ENCODE measurements at regions not wholly inside any gene's neighbourhood (a gene's known extent, or its start where the extent isn't known, plus 50 kb on each side); places are given as distances from the start of the nearest gene placed in this dataset.

DNA sequence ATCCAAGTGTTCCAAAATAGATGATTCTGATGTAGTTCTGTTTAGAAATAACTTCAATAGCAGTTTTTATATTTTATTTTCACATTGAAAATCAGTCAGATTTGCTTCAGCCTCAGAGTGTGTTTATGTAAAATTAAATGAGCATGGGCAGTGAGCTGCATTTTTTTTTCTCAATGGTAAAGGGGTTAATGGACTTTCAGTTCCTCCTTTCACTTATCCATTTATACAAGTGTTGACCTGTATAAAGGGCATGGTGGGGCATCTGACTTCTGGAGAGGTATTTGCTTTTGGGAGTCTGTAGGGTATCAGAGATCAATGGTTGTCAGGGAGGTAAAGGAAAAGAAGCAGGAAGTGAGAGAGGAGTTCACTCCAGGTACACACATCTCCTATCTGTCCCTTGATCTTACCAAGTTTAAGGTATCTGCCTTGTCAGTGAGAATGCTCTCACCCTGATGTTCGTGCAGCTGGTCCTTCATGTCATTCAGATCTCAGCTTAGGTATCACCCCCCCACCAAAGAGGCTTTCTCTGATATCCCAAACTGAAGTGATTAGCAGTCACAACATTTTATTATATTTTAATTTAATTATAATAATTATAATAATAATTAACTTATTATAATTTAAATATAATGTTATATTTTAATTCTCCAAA, 181.6 kb upstream of the LMNTD1 start:
- no peak for DNase-seq

DNA sequence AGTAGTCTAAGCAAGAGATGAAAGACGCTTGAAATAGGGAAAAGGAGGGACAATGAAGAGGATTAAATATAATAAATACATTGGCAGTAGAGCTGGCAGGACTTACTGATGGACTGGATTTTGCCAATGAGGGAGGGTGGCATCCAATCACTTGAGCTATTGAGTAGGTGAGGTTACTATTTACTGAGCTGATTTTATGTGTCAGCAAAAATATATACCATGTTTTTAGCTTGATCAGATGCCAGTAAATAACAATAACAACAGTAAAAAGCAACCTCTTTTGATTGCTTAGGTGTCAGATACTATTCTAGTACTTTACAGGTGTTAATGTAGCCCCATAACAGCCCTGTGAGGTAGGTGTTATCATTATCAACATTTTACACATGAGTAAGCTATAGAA, 187.5 kb upstream of the LMNTD1 start:
- TF ChIP-seq POLR2A (IDR thresholded peaks at IDR 0.05; ENCODE audit: low read length): no peak
- TF ChIP-seq GATA1 (IDR thresholded peaks at IDR 0.05; ENCODE audit: low read depth, low read length): no peak
- no peak for DNase-seq

More for the DNA sequence above, 181.6 kb upstream of the LMNTD1 start:
- TF ChIP-seq POLR2A (IDR thresholded peaks at IDR 0.05; ENCODE audit: low read length) (no peak), GATA1 (IDR thresholded peaks at IDR 0.05; ENCODE audit: low read depth, low read length) (no peak)

DNA sequence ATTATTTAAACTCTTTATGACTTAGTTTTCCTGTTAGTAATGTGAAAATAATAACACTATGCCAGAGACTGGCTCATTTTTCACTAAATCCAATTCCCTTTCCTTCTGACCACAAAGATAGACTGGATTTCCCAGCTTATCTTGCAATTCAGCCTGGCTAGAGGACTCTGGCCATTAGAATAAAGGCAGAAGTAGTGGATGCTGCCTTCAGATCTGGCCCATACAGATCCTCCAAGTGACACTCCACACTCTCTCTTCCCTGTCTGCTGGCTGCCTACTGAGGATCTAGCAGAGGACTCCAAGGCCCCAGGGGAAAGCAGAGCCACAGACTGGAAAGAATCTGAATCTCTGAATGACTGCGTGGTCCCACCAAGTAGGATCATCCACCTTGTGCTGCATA, 188.8 kb upstream of the LMNTD1 start:
- DNase-seq: no peak
- TF ChIP-seq POLR2A (IDR thresholded peaks at IDR 0.05; ENCODE audit: low read length) (no peak), GATA1 (IDR thresholded peaks at IDR 0.05; ENCODE audit: low read depth, low read length) (no peak)

DNA sequence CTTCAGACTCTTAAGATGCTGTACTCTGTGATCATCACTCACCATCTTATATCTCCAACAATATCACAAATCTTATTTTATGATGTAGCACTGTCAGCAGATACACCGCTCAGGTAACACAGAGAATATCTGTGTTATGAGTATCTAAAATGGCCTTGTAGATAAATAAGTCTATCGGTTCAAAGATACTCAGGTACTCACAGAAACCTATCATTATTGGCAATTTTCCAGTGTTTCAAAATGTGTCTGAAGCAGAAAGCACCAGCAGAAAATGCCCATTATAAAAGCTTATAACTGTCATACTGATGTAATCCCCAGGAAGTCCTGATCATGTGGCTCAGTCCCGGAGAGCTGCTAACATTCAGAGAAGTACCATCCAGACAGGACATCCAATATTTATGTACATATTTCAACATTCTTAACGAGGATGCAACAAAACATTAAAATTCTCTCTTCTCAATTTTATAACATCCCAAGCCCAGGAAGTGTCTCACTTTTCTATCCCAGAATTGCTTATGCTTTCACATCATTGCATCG, 190.7 kb upstream of the LMNTD1 start:
- DNase-seq: no peak
- TF ChIP-seq GATA1 (IDR thresholded peaks at IDR 0.05; ENCODE audit: low read depth, low read length): no peak
- no peak for TF ChIP-seq POLR2A (IDR thresholded peaks at IDR 0.05; ENCODE audit: low read length)

DNA sequence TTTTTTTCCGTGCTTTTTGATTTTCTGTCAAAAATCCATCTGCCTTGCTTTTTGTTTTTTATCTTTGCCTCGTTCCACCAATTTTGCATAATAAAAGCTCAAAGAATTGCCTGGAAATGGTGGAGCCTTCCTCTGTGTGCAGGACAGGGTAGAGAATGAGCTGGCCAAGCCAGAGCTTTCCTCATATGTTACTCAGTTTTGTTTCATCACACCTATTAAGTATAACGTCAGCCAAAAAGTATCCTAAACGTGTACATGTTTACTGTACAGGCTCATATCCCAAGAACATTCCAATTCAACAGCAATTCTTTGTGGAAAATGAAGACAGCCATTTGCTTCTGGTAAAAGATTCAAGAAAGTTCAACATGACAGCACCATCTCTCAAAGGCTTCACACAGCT, 191.2 kb upstream of the LMNTD1 start:
- no peak for TF ChIP-seq GATA1 (IDR thresholded peaks at IDR 0.05; ENCODE audit: low read depth, low read length)
- TF ChIP-seq POLR2A (IDR thresholded peaks at IDR 0.05; ENCODE audit: low read length): no peak
- DNase-seq: no peak

DNA sequence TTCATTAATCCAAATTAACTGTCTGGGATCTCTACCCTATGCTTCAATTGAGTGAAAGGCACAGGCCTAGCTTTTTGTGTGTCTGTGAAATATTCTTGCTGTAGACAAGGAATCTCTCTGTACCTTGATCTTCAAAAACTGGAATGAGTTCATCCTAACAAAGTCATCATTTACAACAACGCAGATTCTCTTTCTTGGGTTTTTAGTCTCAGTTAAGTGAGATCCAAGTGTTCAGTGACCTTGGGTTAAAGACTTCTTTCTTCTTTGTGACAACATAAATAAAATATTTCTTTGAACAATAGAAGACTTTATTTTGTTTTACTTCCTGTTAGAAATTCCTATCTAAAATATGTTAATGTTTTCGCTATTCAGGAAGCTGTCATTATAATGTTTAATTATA, 192.2 kb upstream of the LMNTD1 start:
- TF ChIP-seq POLR2A (IDR thresholded peaks at IDR 0.05; ENCODE audit: low read length) (no peak), GATA1 (IDR thresholded peaks at IDR 0.05; ENCODE audit: low read depth, low read length) (no peak)
- DNase-seq: no peak

DNA sequence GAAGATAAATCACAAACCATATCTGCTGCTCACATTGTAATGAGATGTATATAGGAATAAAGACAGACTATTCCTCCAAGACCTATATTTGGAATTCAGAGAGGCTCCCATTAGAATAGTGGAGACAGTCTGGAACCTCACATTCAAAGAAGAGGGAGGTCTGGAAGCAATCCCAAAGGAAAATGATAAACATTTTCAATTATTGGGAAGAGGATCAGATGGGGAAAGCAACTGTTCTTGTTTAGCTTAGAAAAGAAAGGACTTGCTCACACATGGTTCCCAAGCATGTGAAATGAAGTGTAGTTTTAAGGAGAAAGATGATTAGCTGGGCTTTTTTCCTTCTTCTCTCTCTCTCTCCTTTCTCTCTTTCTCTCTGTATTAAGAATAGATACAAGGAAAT, 193.0 kb upstream of the LMNTD1 start:
- TF ChIP-seq GATA1 (IDR thresholded peaks at IDR 0.05; ENCODE audit: low read depth, low read length) (no peak), POLR2A (IDR thresholded peaks at IDR 0.05; ENCODE audit: low read length) (no peak)
- no peak for DNase-seq

DNA sequence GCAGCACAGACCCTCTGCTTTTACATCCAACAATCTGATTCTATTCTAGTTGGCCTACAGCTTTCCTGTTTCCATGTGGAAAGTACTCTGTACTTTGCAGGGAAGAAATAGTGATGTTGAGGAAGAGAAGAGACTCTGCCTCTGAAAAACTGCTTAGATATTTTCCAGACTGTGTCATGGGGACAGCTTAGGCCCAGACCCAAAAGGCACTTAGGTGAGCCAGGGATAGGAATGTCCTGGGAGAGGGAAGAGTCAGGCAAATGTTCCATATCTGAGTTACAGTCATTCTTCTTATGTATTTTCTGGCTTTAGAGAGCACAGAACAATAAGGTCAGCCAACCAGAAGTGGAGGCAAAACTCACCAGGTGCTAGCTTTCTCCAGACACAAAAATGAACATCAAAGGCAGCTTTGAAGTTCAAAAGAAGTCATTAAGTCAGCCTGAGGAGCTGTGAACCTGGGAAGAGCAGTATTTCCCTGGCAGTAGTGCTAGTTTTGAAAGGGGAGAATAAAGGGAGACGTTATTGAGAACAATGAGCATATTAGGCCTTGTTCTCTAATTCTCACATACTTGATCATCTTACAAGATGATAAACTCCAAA, 199.7 kb upstream of the LMNTD1 start:
- no peak for DNase-seq
- TF ChIP-seq GATA1 (IDR thresholded peaks at IDR 0.05; ENCODE audit: low read depth, low read length) (no peak), POLR2A (IDR thresholded peaks at IDR 0.05; ENCODE audit: low read length) (no peak)

DNA sequence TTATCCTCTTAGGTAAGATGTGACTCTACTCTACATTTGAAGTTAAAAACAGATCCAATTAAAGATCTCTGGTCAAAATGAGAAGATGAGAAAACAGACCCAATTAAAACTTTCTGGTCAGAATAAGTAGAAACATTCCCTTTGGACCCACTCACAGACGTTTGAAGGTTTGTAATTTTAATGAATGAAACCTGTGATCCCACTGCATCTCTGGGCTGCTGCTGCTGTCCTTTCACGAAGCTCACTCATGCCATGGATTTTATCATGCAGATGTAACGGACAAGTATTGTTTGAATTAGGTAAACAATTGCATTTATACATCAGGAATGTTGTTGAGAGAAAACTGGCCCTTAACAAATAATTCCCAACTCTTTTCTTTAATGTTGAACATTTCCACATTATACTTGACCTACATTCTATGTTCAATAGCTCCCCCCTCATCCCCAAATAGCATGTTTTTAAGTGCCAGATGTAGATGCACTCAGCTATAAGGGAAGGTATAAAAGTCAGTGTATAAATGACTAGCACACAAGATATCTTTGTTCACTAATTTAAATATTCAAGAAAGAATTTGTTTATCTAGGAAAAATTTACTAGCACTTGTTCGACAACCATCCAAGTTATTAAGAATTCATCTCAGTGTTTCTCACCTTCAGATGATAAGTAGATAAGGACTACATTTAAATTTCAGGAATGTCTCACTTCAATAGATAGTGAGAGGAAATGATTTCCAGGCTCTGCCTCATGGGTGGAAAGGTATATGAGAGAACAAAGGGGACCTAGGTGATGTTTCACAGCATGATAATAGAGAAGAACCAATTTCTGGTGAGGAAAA, 202.3 kb upstream of the LMNTD1 start:
- TF ChIP-seq GATA1 (IDR thresholded peaks at IDR 0.05; ENCODE audit: low read depth, low read length) (no peak), POLR2A (IDR thresholded peaks at IDR 0.05; ENCODE audit: low read length) (no peak)

DNA sequence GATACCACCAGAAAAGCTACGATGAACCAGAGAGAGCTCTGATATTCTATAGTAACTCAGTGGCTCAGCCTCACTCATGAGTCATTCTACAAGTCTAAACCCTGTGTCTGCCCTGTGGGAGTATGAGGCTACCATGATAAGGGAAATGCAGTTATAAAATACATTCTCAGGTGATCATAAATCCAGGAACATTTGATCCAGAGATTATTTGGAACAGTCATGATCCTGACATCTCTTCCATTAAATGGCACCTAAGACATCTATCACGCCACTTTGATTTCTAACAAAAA, 202.6 kb upstream of the RASSF8 start:
- no peak for DNase-seq
- TF ChIP-seq GATA1 (IDR thresholded peaks at IDR 0.05; ENCODE audit: low read depth, low read length): no peak
- TF ChIP-seq POLR2A (IDR thresholded peaks at IDR 0.05; ENCODE audit: low read length): no peak

More for the DNA sequence above, 202.3 kb upstream of the LMNTD1 start:
- no peak for DNase-seq

DNA sequence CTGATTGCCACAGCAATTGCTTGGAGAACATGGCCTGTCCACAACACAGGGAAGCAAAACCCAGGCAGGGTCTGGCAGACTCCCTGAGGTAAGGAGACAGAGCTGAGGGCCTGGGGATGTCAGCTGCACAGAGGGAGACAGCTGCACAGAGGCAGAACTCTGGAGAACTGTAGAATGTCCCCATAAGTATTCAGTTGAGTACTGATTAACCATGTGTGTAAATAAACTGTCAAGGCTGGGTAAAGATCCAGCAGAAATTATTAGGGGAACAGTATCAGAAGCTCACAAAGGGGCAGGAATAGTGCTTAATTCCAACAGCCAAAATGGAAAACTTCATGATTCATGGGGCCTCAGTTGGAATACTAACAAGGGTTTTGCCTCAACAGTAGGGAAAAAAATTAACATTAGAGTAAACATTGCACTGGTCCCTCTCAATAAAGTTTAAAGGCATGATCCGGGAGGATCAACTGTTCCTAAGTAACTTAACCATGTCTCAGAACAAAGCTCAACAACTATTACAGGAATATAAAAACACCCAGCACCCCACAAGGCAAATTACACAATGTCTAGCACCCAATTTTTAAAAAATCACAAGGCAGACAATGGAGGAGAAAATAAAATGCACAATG, 201.3 kb upstream of the RASSF8 start:
- TF ChIP-seq GATA1 (IDR thresholded peaks at IDR 0.05; ENCODE audit: low read depth, low read length) (no peak), POLR2A (IDR thresholded peaks at IDR 0.05; ENCODE audit: low read length) (no peak)
- no peak for DNase-seq

DNA sequence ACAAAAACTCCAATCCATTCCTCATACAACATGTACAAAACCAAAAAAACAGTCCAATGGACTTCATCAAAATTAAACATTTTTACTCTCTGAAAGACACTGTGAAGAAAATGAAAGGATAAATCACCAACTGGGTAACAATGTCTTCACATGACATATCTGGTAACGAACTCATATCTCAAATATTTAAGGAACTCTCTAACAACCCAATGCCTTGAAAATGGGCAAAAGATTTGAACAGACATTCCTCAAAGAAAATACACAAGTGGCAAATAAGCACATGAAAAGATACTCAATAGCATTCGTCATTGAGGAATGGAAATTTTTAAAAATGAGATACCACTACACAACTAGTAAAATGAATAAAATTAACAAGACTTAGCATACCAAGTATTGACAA, 198.7 kb upstream of the RASSF8 start:
- no peak for TF ChIP-seq POLR2A (IDR thresholded peaks at IDR 0.05; ENCODE audit: low read length)
- no peak for TF ChIP-seq GATA1 (IDR thresholded peaks at IDR 0.05; ENCODE audit: low read depth, low read length)
- DNase-seq: no peak

DNA sequence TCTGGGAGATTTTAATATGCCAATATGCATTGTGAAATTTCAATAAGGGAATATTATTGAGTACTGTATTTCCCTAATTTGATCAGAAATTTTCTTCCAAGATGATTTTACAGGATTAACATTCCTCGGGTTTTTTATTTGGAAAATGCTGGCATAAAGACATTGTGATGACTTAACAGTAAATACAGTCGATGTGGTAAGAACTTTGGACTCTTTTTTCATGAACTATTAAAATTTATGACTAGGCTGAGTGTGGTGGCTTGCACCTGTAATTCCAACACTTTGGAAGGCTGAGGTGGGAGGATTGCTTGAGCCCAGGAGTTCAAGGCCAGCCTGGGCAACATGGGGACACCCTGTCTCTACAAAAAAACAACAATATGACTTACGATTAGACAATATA, 197.1 kb upstream of the RASSF8 start:
- DNase-seq: no peak
- TF ChIP-seq GATA1 (IDR thresholded peaks at IDR 0.05; ENCODE audit: low read depth, low read length): no peak

DNA sequence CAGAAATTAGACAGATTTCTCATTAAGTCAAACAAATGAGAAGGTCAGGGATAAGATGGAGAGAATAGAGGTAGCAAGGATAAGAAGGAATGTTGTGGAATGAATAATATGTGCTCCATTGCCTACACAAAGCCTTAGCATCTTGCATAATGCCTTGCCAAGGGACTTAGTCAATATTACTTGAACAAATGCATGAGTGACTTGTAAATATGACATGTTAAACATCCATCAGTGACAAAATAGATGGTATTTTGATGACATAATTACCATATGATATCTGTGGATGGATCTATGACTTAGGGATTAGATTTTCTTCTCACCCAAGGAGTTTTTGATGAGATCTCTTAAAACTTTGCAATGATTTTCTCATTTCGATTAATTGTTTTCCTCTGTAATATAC, 194.1 kb upstream of the RASSF8 start:
- TF ChIP-seq POLR2A (IDR thresholded peaks at IDR 0.05; ENCODE audit: low read length) (no peak), GATA1 (IDR thresholded peaks at IDR 0.05; ENCODE audit: low read depth, low read length) (no peak)
- no peak for DNase-seq

Data from erythroblast (primary cell).